ENCODE measurements at regions not wholly inside any gene's neighbourhood (a gene's known extent, or its start where the extent isn't known, plus 50 kb on each side); places are given as distances from the start of the nearest gene placed in this dataset.

DNA sequence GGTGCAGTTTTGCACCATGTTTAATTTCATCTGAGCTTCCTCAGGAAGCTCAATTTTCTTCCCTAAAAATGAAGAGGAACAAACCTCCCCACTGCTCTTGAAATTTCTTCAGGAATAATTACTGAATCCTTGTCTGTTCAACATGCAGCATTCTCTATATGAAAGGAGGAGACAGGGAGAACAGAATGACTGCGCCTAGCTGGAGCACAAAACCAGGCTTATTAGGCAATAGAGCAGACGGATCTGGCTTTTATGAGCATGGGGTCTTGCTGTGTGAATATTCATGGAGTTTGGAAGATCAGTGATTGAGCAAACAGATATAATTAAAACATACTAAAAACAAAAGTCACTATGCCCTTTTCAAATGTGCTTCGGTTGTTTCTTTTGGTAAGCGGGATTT, 148.1 kb downstream of the SUDS3 start:
- TF ChIP-seq POLR2AphosphoS5 (IDR thresholded peaks at IDR 0.05) (no peak), CTCF (IDR thresholded peaks at IDR 0.05) (no peak), EP300 (IDR thresholded peaks at IDR 0.05) (no peak), POLR2A (IDR thresholded peaks at IDR 0.05; ENCODE audit: low read depth) (no peak)
